Esophagus muscularis mucosa (tissue), 4 donors: ENCODE measurements at regions not wholly inside any gene's neighbourhood (a gene's known extent, or its start where the extent isn't known, plus 50 kb on each side); places are given as distances from the start of the nearest gene placed in this dataset.

Experiments used
- DNase-seq: peaks from one replicate; pipeline ENCODE4 v3.0.0-alpha.2; 2017; ENCODE audit errors: extremely low spot score
- H3K27ac ChIP-seq, 4 donors: fragments of 200-600 bp; sonication (generic); replicated peaks in 1 of 4; 1 replicate in 3 of 4; 2 replicates in 1 of 4; pipeline ENCODE4 v1.5.1; 2016 to 2019; ENCODE audit warnings: mild to moderate bottlenecking in 1 of 4
- H3K27me3 ChIP-seq, 4 donors: fragments of 200-600 bp; sonication (generic); one replicate each; pipeline versions ENCODE4 v1.5.1 to v1.6.0; 2016 to 2019
- H3K36me3 ChIP-seq, 4 donors: fragments of 200-600 bp; sonication (generic); one replicate each; pipeline ENCODE4 v1.5.1; 2016 to 2019
- H3K4me1 ChIP-seq, 4 donors: fragments of 200-600 bp; sonication (generic); one replicate each; pipeline ENCODE4 v1.5.1; 2016 to 2019
- H3K4me3 ChIP-seq, 4 donors: fragments of 200-600 bp; sonication (generic); 1 replicate in 2 of 4; 2 replicates in 2 of 4; pipeline ENCODE4 v1.5.1; 2016 to 2019; ENCODE audit warnings: mild to moderate bottlenecking in 4 of 4, moderate library complexity in 1 of 4
- H3K9me3 ChIP-seq, 4 donors: fragments of 200-600 bp; sonication (generic); 1 replicate in 3 of 4; 2 replicates in 1 of 4; pipeline ENCODE4 v1.5.1; 2016 to 2019
- CTCF ChIP-seq, 3 experiments: fragments of 200-600 bp in 2 of 3; fragments of 450-650 bp in 1 of 3; sonication (generic) in 2 of 3; IDR thresholded peaks; one replicate each; pipeline ENCODE4 v1.5.1; 2017 to 2019; ENCODE audit warnings: antibody characterized with exemption in 3 of 3, mild to moderate bottlenecking in 2 of 3, moderate library complexity in 1 of 3
- EP300 ChIP-seq: sonication (generic); formaldehyde crosslinking; IDR thresholded peaks from one replicate; pipeline ENCODE4 v1.6.1; 2017; ENCODE audit warnings: antibody characterized with exemption
- POLR2A ChIP-seq: fragments of 450-650 bp; IDR thresholded peaks from one replicate; pipeline ENCODE4 v1.6.1; 2017; ENCODE audit warnings: antibody characterized with exemption, moderate library complexity, mild to moderate bottlenecking, low read depth
- POLR2AphosphoS5 ChIP-seq, 2 donors: sonication (generic); formaldehyde crosslinking; IDR thresholded peaks; one replicate each; pipeline ENCODE4 v1.6.1; 2017; ENCODE audit warnings: antibody characterized with exemption in 2 of 2
- WGBS: methylation state at CpG from one replicate; pipeline ENCODE4 v1.1.5; 2018; 5-methylcytosine and 5-hydroxymethylcytosine counted together
- intact Hi-C: fragments of 100-400 bp; cut with DNase I; formaldehyde crosslinking; loops from one replicate; pipeline ENCODE4 v1.15.1; 2023

- DNase-seq: no peak
- TF ChIP-seq POLR2A (no peak), CTCF (IDR thresholded peaks at IDR 0.05) (no peak), POLR2AphosphoS5 (IDR thresholded peaks at IDR 0.05) (no peak), EP300 (no peak)
- H3K27ac ChIP-seq: peak overlapping the region in 2 of 4 donors; percentile 59 to 73
- 88% methylated on average over 8 of the region's 8 CpGs for WGBS
- peaks cover 15 to 17% (median 17%) of the 10 kb centered on the region in 4 donors for H3K4me1 ChIP-seq
- H3K27me3 ChIP-seq: no peaks in the 10 kb centered on the region
- H3K36me3 ChIP-seq: no peaks in the 10 kb centered on the region
- H3K4me3 ChIP-seq: no peak overlapping the region
- H3K9me3 ChIP-seq: no peaks in the 10 kb centered on the region
- intact Hi-C loops: no loop called here
Observed at GRCh38 chr1:229205854-229206253, 65.1 kb upstream of the RAB4A start.

GRCh38 chr1:229207916-229208315 lies 63.0 kb upstream of the RAB4A start:
- intact Hi-C loops: no loop called here
- no peak for TF ChIP-seq CTCF (IDR thresholded peaks at IDR 0.05)
- no peak for TF ChIP-seq POLR2AphosphoS5 (IDR thresholded peaks at IDR 0.05)
- no peak for TF ChIP-seq POLR2A
- TF ChIP-seq EP300: no peak
- peaks cover 15 to 17% (median 17%) of the 10 kb centered on the region in 4 donors for H3K4me1 ChIP-seq
- H3K9me3 ChIP-seq: no peaks in the 10 kb centered on the region
- WGBS: 80% methylated on average over 3 of the region's 3 CpGs
- H3K27ac ChIP-seq: no peak overlapping the region
- no peak for DNase-seq
- no peaks in the 10 kb centered on the region for H3K36me3 ChIP-seq
- no peaks in the 10 kb centered on the region for H3K27me3 ChIP-seq
- no peak overlapping the region for H3K4me3 ChIP-seq

GRCh38 chr1:229208481-229208880 lies 62.4 kb upstream of the RAB4A start:
- no peaks in the 10 kb centered on the region for H3K36me3 ChIP-seq
- WGBS: 47% methylated on average over 3 of the region's 3 CpGs
- H3K9me3 ChIP-seq: no peaks in the 10 kb centered on the region
- no peak overlapping the region for H3K27ac ChIP-seq
- no peaks in the 10 kb centered on the region for H3K27me3 ChIP-seq
- peaks cover 15 to 17% (median 17%) of the 10 kb centered on the region in 4 donors for H3K4me1 ChIP-seq
- intact Hi-C loops: no loop called here
- TF ChIP-seq EP300: no peak
- no peak for TF ChIP-seq POLR2A
- TF ChIP-seq CTCF (IDR thresholded peaks at IDR 0.05): no peak
- no peak for TF ChIP-seq POLR2AphosphoS5 (IDR thresholded peaks at IDR 0.05)
- no peak overlapping the region for H3K4me3 ChIP-seq
- no peak for DNase-seq

- WGBS: 88% methylated on average over 4 of the region's 4 CpGs
- no peak overlapping the region for H3K4me3 ChIP-seq
- TF ChIP-seq POLR2AphosphoS5 (IDR thresholded peaks at IDR 0.05): no peak
- TF ChIP-seq POLR2A: no peak
- TF ChIP-seq EP300: no peak
- TF ChIP-seq CTCF (IDR thresholded peaks at IDR 0.05): no peak
- no peak for DNase-seq
- H3K4me1 ChIP-seq: peaks cover 15 to 17% (median 17%) of the 10 kb centered on the region in 4 donors
- no peaks in the 10 kb centered on the region for H3K36me3 ChIP-seq
- no peaks in the 10 kb centered on the region for H3K27me3 ChIP-seq
- H3K27ac ChIP-seq: no peak overlapping the region
- intact Hi-C loops: no loop called here
- no peaks in the 10 kb centered on the region for H3K9me3 ChIP-seq
Observed at GRCh38 chr1:229209386-229209785, 61.5 kb upstream of the RAB4A start.

GRCh38 chr1:229209816-229210215 lies 61.1 kb upstream of the RAB4A start:
- intact Hi-C loops: no loop called here
- Histone ChIP-seq H3K36me3 (no peaks in the 10 kb centered on the region), H3K27ac (no peak overlapping the region), H3K27me3 (no peaks in the 10 kb centered on the region), H3K4me1 (peaks cover 11 to 14% (median 13%) of the 10 kb centered on the region in 4 donors), H3K4me3 (no peak overlapping the region), H3K9me3 (no peaks in the 10 kb centered on the region)
- DNase-seq: no peak
- 96% methylated on average over 4 of the region's 4 CpGs for WGBS
- TF ChIP-seq POLR2AphosphoS5 (IDR thresholded peaks at IDR 0.05): no peak
- no peak for TF ChIP-seq POLR2A
- TF ChIP-seq CTCF (IDR thresholded peaks at IDR 0.05): no peak
- TF ChIP-seq EP300: no peak
